ENCODE measurements at regions not wholly inside any gene's neighbourhood (a gene's known extent, or its start where the extent isn't known, plus 50 kb on each side); places are given as distances from the start of the nearest gene placed in this dataset.
"Not testable (repeated sequence)": the region's sequence is repeated elsewhere in the genome, so short reads cannot be mapped to it uniquely, and the experiment has no call there.

DNA sequence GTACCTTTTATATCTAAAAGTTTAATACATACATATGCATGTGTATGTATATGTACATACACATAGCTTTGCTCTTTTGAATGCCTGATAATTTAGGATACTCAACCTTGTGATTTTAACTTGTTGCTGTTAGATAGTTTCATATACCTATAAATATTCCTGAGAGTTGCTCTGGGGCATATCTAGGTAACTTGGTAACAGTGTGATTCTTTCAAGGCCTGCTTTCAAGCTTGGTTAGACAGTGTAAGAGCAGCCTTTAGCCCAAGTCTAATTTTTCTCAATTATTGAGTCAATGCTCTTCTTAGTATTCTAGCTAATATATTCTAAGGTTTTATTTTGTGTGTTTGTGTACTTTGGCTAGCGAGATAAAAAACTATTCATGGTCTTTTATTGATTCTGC lies 762.1 kb upstream of the MIR17HG start:
- DNase-seq, result no peak

DNA sequence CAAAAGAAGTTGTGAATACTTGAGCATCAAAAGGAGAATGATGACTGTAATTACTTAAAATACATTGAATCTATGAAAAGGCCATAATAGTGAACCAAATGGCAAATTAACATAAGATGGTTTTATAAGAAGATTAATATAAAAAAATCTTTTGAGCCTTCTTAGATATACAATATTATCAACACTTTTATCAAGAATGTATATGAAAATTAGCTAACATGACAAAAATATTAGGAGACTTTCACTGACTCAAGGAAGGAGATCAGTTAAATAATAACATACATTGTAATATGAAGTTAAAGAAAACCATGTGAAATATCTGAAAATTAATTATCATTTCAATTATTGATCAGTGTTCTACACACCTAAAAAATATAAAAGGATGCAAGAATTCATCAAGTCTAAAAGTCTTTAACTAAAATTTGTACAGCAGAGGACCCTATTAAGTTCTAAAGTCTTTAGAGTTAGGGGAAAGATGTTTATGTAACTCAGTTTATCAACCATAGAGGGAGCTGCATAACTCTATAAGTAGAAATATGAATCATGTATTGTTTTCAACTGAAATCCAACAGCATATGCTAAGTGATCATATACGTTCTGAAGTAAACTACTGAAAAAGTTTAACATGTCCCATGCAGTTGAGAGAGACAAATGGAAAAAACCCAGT lies 756.1 kb upstream of the MIR17HG start:
- no peak for DNase-seq

DNA sequence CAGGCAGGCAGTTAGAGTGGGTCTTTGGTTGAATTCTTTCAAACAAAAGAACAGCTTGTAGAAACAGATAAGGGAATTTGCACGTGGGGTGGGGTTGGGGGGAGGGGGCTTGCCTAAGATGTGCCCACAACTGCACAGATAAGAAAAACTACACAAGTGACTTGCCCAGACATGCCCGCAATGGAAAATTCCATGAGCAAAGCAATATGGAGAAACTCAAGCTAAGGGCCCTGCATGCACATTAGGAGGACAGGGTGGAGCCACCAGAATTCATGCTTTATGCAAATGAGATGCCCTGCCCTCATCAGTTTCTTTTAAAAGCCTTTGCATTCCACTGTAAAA lies 755.6 kb upstream of the MIR17HG start:
- DNase-seq, result peak; percentile 3

DNA sequence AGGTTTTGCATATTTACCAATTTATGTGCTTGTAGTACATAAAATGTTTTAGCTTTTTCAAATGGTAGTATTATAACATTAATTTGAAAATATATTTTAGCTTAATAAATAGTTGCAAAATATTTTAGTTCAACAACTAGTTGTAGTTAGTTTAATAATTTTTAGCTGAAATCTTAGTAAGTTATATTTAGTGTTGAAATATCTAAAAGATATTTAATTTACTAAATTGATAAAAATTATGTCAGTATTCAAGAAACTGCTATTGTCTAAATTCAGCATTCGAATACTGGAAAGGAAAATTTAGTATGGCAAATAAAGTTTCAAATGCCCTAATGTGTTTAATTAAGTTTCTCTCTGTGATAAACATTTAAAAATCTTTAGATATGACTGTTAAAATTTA lies 754.5 kb upstream of the MIR17HG start:
- no peak for DNase-seq

DNA sequence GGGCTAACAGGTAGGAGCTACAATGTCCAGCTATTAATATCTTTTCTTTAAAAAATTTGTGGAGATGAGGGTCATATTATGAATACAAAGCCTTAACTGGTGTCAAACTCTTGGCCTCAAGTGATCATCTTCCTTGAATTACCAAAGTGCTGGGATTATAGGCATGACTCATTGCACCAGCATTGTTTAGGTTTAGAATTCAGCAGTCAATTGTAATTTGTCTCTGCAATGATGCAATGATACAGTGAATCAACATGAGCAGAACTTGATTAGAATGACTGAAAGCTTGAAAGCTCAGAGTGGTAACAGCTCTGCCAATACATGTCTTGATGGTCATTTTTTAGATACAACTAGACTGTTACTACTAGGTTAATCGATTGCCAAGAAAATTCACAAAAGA lies 752.8 kb upstream of the MIR17HG start:
- DNase-seq, result no peak

DNA sequence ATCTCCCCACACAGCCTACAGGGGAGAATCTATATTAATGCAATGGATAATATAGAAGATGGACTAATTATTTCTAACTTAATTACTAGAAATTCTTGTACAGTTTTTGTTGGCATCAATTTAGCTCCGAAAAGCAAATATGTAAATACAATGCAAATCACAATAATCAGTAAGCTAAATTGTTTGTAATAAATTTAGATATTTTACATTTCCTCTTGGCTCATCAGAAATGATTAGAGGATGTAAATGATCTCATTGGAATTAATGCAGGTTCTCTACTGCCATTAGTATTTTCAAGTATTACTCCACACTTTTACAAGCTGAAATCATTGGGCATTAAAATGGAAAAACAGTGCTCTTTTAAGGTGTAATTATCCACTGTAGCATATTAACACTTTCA lies 741.8 kb upstream of the MIR17HG start:
- DNase-seq, result no peak

DNA sequence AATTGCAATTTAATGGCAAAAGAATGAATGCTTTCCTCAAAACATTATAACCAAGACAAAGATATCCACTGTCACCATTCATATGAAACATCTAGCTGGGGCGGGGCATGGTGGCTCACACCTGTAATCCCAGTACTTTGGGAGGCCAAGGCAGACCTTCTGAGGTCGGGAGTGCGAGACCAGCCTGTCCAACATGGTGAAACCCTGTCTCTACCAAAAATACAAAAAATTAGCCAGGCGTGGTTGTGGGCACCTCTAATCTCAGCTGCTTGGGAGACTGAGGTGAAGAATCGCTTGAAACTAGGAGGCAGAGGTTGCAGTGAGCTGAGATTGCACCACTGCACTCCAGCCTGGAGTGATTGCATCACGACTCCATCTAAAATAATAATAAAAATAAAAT lies 740.6 kb upstream of the MIR17HG start:
- not testable (repeated sequence) for DNase-seq

DNA sequence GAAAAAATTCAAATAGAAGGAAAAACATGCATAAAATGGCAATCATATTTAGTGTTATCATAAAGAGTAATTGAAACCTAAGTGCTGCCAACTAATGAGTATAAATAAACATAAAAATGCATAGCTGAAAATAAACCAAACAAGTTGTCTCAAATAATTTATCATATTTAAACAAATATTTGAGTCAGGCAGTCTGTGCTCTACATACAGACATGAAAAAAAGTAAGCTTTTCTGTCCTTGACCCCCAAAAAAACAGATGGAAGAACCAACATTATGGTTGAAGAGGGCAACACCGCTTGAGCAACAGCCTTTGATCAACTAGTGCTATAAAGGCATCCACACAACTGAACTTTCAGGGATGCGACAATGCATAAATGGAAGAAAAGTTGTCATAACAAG lies 735.1 kb upstream of the MIR17HG start:
- DNase-seq, result no peak

DNA sequence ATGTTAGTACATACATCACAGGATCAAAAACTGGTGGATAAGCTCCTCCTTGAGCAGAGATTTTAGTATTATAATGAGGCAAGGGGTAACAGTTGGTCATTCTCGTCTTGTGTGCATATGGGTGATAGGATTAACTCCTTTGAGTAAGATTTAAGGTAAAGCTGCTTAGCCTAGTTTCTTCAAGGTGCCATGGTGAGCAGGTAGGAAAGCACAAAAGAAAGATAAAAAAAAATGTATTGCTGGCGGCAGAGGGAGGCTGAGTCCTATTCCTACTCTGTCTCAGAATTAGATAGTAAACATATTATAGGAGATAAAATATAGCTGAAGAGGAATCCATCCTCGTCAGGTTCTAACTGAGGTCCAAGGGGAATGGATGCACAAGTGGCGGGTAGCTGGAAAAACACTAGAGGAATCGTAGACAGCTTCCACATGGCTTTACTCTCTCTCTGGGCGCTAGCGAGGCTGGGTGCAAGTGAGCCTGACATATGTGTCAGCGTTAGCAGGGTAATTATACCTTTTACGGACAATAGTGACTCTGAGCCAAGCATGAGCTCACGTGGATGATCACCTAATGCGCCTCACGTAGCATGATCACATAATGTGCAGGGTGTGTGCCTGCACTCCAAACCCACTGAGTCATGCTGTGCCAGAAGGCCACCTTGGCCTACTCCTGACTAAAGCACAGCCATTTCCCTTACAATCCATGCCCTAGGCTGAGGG lies 734.3 kb upstream of the MIR17HG start:
- no peak for DNase-seq

DNA sequence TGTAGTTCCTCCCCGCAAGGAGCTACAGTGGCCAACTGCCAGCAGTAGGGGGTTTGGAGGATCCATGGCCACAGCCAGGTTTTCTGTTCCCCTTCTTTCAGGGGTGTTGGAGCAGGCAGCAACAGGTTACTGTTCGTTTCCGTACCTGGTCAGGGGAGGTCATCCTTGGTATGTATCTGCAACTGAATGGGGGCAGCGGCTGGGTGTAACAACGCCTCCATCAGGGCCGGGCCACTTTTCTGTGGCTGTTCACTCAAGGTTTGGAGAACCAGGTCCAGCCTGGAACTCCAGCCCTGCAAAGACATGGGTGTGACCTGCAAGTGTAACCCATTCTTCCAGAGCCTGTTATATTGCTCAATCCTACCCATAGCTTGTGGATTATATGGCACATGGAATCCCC lies 732.3 kb upstream of the MIR17HG start:
- DNase-seq, result no peak

DNA sequence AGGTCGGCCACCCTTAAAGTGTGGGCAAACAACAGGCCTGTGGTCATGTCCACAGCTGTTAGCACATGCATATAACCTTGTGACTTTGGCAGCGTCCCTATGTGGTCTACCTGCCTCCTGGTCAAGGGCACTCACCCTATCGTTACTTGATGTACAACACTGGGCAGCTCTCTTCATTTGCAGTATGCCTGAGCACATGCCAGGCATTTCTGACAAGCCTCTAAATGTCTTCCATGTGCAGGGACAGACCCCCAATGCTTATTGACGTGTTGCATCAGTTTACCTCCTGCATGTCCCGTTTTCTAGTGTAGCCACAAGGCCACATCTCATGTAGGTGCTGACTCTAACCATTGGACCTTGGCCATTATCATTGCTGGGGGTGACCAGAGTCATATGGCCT lies 731.7 kb upstream of the MIR17HG start:
- DNase-seq, result no peak

DNA sequence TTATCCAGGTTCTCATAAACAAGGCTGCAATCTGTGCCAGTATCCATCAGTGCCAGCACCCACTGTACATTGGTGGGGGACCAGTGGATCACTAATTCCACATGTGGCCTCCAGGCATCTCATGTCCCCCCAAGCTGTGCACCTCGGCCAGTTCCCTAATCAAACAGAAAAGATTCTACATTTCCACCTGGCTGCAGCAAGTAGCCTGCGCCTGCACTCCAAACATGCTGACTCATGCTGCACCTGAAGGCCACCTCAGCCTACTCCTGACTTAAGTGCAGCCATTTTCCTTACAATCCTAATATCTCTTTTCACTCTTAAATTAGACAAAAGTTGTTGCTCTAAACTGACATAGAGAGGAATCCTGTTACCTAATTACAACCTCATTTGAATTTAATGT lies 729.4 kb upstream of the MIR17HG start:
- DNase-seq, result no peak

DNA sequence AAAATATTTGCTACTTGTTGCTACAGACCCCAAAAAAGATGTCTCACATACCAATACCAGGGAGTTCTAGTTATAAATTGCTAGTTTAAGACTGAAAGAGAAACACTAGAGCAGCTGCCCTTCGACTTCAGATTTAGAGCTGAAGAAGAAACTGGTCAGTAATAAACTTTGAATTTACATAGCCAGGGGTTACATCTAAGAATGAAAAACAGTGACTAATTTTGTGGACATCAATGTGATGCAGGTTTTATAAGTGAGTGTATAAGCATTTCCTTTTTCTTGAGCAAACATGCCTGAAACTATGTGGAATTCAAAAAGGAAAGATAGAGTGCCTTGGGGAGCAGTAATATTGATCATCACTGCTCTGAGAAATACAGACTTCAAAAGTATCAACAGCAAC lies 724.9 kb upstream of the MIR17HG start:
- DNase-seq, result no peak

DNA sequence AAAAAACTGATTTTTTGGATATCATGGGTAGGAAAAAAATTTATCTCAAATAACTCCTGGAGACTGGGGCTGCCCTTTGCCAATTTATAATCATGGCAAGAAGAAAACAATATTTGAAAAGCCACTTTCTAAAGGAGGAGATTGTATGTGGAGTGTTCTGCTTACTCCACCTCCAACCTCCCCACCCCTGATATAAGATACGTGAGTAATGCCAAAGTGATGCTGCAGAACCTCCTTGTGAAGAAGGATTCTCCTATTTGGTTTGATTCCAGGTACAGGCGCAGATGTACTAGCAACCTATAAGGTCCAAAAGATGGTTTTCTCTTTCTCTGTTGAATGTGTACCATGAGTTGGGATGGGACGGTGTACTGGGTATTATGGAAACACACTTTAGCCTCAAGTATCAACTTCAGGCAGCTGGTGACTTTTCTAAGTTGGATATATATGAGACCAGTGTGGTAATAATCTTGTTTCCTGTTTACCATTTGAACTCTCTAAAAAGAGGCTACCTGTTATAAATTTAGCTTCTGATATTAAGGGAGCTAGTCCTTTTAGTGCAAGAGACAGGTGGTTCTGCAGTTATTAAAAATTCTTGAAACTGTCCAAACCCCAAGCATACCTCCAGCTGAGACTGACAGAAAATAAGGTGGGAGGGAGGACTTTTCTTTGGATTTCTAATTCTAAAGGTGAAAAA lies 724.0 kb upstream of the MIR17HG start:
- DNase-seq, result no peak

DNA sequence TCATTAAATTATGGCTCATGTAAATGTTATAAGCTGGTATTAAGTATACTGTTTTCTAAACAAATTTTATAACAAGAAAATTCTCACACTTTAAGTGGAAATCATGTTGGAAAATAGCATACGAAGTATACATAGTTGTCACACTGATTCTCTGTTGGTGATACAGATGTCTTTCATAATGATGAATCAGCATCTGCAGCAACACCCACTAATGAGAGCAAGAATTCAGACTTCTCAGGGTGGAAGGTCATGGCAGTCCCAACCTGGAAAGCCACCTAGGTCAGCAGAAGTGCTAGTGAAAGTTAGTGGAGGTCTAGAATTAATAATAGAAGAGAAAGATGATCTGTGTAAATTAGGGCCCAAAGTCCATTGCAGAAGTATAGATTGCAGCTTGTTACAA lies 719.7 kb upstream of the MIR17HG start:
- no peak for DNase-seq

DNA sequence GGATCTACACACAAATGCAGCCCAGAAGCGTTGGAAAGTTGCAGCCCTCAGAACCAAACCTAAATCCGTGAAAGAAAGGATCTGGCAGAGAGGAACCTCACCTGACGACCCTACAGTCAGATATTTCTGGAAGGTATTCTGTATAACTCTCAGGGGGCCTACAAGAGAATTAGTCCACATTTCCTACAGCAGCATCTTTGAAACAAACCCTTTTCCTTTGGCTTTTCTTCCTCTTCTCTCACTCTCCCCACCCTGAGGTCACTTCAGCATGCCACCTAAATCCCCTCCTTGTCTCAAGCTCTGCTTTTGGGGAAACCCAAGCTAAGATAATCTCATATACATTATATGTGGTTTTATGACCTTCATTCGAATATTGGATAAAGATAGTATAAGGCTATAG lies 719.0 kb upstream of the MIR17HG start:
- DNase-seq, result no peak

DNA sequence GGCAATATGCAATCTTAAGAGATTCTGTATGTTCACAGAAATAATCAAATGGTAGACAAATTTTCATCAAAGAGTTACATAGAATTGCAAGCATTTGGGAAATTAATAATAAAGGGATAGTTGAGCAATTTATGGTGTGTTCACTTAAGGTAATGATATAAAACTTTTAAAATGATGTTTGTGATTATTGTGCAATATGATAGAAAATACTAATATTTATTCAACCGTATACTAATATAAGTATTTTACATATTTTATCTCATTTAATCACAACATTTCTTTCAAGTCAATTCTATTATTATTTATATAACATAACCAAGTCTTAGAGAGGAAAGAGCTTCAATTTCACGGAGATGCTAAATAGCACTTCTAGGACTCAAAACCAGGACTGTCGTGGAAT lies 716.8 kb upstream of the MIR17HG start:
- DNase-seq, result no peak

DNA sequence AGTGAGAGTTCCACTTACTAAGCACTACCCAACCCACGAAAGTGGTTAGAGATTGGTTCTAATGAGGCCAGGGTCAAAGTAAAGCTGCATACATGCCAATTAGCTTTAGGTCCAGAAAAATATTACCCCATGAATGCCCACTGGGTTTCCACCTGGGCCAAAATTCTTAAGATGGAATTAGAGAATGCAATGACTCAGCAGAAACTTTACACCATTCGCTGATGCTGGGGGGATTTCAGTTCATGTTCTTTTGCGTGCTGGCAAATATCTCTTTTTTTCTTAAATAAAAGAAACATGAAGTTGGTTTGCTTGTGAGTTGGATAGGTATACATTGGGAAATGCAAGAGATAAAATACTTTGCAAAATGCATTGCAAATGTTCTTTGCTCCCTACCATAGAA lies 715.3 kb upstream of the MIR17HG start:
- no peak for DNase-seq

DNA sequence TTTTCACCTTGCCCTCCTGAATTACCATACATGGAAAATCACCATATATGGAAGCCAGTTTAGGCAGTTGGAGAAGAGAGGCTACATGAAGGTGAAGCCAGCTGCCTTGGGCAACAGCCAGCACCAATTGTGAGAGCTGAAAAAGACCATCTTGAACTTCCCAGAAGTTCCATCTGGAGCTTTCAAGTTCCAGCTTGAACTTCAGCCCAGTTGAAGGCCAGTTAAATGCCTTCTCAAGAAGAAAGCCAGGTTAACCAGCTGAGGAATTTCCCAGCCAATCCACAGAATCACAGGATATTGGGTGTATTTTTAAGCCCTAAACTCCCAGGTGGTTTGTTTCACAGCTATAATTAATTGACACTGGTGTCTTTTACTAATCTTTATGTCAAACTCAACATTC lies 713.6 kb upstream of the MIR17HG start:
- DNase-seq, result no peak

DNA sequence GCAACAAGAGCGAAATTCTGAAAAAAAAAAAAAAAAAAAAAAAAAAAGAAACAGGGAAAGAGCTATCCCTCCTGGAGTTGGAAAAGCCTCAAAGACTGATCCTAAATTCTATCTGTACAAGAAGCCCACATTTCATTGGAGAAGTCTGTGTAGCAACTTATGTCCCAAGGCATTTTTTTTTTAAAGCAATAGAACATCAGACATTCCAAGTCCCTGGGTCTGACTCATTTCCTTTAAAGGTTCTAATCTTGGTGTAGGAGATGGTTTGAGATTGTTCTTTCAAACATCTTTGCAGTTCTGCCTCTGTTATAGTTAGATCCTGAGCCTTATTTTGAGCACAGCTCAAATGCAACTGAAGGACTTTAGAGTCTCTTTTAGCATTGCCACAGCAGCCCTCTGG lies 706.5 kb upstream of the MIR17HG start:
- DNase-seq, result no peak

DNA sequence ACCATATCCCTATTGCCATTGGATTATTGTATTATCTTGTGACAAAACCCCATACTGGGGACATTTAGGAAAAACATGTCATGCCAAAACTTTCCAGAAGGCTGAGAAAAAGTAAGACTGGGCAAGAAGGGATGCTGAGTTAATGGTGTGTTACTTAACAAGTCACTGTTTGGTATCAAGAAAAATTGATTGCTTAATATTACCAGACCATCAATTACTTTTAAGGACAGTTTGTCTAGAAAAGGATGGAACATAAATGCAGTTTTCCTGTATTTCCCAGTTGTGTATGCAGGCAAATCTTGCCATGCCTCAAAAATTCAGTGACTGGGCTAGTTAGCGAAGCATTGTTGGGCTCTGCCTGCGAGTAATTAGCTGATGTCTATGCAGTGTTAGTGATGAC lies 705.6 kb upstream of the MIR17HG start:
- no peak for DNase-seq

DNA sequence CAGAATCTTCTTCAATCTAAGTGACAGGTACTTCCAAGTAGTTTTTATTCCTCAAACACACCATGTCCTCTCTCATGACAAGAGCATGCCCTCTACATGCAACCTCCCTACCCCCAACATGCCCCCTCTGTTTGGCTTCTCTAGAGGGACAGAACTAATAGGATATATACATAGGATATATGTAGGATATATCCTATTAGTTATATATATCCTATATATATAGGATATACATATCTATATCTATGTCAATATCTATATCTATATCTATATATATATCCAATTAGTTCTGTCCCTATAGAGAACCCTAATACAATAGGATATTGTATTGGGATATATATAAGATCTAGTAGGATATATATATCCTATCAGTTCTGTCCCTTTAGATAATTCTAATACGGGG lies 701.9 kb upstream of the MIR17HG start:
- DNase-seq, result no peak

DNA sequence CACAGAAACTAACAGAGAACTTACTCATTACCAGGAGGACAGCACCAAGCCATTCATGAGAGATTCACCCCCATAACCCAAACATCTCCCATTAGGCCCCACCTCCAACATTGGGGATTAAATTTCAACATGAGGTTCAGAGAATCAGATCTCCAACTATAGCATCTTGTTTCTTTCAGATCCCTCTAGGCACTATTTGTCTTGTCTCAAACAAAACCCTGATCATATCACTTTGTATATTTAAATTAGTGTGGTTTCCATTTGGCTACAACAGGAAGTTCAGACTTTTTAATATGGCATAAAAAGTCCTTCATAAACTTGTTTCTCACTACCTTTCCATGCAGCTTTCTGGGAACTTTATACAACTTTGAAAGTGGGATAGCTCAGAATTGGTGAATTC lies 699.0 kb upstream of the MIR17HG start:
- DNase-seq, result no peak

DNA sequence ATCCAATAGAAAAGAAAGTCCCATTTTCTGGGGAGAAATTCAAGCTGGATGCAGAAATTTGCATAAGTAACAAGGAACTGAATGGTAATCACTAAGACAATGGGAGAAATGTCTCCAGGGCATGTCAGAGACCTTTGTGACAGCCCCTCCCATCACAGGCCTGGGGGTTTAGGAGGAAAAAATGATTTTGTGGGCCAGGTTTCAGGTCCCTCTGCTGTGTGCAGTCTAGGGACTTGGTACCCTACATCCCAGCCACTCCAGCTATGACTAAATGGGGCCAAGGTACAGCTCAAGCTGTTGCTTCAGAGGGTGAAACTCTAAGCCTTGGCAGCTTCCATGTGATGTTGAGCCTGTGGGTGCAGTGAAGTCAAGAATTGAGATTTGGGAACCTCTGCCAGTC lies 695.5 kb upstream of the MIR17HG start:
- DNase-seq, result no peak

DNA sequence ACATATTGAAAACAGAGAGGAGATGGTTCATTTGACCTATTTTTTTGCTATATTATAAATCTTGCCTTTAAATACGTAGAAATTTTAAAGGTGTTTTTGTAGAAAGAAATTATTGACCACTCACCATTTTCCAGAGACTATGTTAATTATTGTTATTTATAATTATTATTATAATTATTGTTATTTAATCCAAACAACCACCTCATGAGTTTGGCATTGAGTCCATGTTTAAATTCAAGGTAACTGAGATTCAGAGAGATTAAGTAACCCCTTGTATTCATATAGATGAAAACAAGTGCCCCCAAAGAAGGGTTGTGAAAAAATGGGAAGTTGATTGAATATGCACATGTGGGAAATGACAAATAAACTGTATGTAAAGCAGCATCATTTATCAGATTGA lies 692.5 kb upstream of the MIR17HG start:
- no peak for DNase-seq

All from NCI-H146 (cell line).